ENCODE measurements at regions not wholly inside any gene's neighbourhood (a gene's known extent, or its start where the extent isn't known, plus 50 kb on each side); places are given as distances from the start of the nearest gene placed in this dataset.

DNA sequence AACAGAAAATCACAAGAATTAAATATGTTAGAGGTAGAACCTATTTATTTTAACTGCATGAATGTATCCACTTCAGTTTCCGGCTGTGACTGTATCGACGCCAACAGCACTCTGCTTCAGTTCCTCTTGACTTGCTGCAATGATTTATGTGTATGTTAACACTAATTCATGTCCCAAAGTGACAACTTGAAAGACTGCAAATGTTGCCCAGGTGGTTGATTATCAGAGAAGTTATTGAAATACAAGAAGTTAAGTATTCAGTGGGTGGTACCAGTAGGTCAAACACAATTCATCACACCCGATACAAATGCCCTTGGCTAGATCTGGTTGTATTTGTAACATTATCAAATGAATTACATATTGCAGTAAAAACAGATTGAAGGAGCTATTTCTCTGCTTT, 622.7 kb upstream of the CDH18 start:
- TF ChIP-seq POLR2A (IDR thresholded peaks at IDR 0.05; ENCODE audit: low read depth, low read length): no peak
- TF ChIP-seq POLR2AphosphoS5 (IDR thresholded peaks at IDR 0.05; ENCODE audit: low read depth, low read length): no peak

Data from GM12891 (cell line).